ENCODE measurements at regions not wholly inside any gene's neighbourhood (a gene's known extent, or its start where the extent isn't known, plus 50 kb on each side); places are given as distances from the start of the nearest gene placed in this dataset.

- no peak for TF ChIP-seq CTCF (IDR thresholded peaks at IDR 0.05)
- Mint-ChIP-seq H3K4me3 (no peak overlapping the region), H3K27ac (no peak overlapping the region), H3K9me3 (no peaks in the 10 kb centered on the region), H3K4me1 (ENCODE audit: low read depth) (no peaks in the 10 kb centered on the region), H3K27me3 (ENCODE audit: insufficient read depth) (peaks cover 4% of the 10 kb centered on the region), H3K36me3 (ENCODE audit: low read depth) (no peaks in the 10 kb centered on the region)
- no peak for DNase-seq
Measured at GRCh38 chr5:102700916-102701315, 54.2 kb upstream of the PAM start.

GRCh38 chr5:102701748-102702147, 53.4 kb upstream of the PAM start:
- peaks cover 4% of the 10 kb centered on the region for H3K27me3 Mint-ChIP-seq (ENCODE audit: insufficient read depth)
- H3K36me3 Mint-ChIP-seq (ENCODE audit: low read depth), result no peaks in the 10 kb centered on the region
- H3K4me1 Mint-ChIP-seq (ENCODE audit: low read depth), result no peaks in the 10 kb centered on the region
- no peak overlapping the region for H3K4me3 Mint-ChIP-seq
- no peaks in the 10 kb centered on the region for H3K9me3 Mint-ChIP-seq
- no peak overlapping the region for H3K27ac Mint-ChIP-seq
- DNase-seq, result no peak
- no peak for TF ChIP-seq CTCF (IDR thresholded peaks at IDR 0.05)
